ENCODE measurements at regions not wholly inside any gene's neighbourhood (a gene's known extent, or its start where the extent isn't known, plus 50 kb on each side); places are given as distances from the start of the nearest gene placed in this dataset.

GRCh38 chrY:8081151-8081550, 1169.6 kb upstream of the AMELY start:
- Histone ChIP-seq H3K36me3 (no peaks in the 10 kb centered on the region), H3K9me3 (peaks cover 0 to 7% (median 0%) of the 10 kb centered on the region in 8 donors), H3K27ac (no peak overlapping the region), H3K4me3 (no peak overlapping the region), H3K4me1 (no peaks in the 10 kb centered on the region), H3K27me3 (replicated peaks in 1 of 7) (no peaks in the 10 kb centered on the region)
- intact Hi-C loops (cut with DNase I; ENCODE audit: low total_unique reads): no loop called here
- TF ChIP-seq POLR2AphosphoS5 (IDR thresholded peaks at IDR 0.05): no peak
- no peak for DNase-seq

GRCh38 chrY:8065220-8065619, 1153.7 kb upstream of the AMELY start:
- WGBS, 5 donors: 62 to 83% (median 66%) methylated on average over 2 of the region's 2 CpGs; no CpG with 5 or more reads in 2 of the 5 donors
- TF ChIP-seq CTCF (IDR thresholded peaks at IDR 0.05 in 8 of 11, conservative IDR thresholded peaks at IDR 0.05 in 3 of 11) (no peak), POLR2AphosphoS5 (IDR thresholded peaks at IDR 0.05) (no peak), POLR2A (IDR thresholded peaks at IDR 0.05) (no peak)
- H3K4me3 ChIP-seq: no peak overlapping the region
- H3K9me3 ChIP-seq: no peaks in the 10 kb centered on the region
- H3K27ac ChIP-seq: no peak overlapping the region
- no peaks in the 10 kb centered on the region for H3K36me3 ChIP-seq
- intact Hi-C loops (cut with DNase I; ENCODE audit: low total_unique reads): no loop called here
- no peaks in the 10 kb centered on the region for H3K27me3 ChIP-seq (replicated peaks in 1 of 7)
- H3K4me1 ChIP-seq: no peaks in the 10 kb centered on the region
- DNase-seq: no peak

GRCh38 chrY:8064500-8064899, 1152.9 kb upstream of the AMELY start:
- Histone ChIP-seq H3K4me1 (no peaks in the 10 kb centered on the region), H3K4me3 (no peak overlapping the region), H3K36me3 (no peaks in the 10 kb centered on the region), H3K9me3 (no peaks in the 10 kb centered on the region), H3K27ac (no peak overlapping the region), H3K27me3 (replicated peaks in 1 of 7) (no peaks in the 10 kb centered on the region)
- TF ChIP-seq POLR2A (IDR thresholded peaks at IDR 0.05) (no peak), POLR2AphosphoS5 (IDR thresholded peaks at IDR 0.05) (no peak), CTCF (IDR thresholded peaks at IDR 0.05 in 8 of 11, conservative IDR thresholded peaks at IDR 0.05 in 3 of 11) (no peak)
- 80 to 92% (median 82%) methylated on average over 4 of the region's 4 CpGs; no CpG with 5 or more reads in 2 of the 5 donors for WGBS, 5 donors
- intact Hi-C loops (cut with DNase I; ENCODE audit: low total_unique reads): no loop called here
- DNase-seq: no peak

GRCh38 chrY:8063973-8064372, 1152.4 kb upstream of the AMELY start:
- intact Hi-C loops (cut with DNase I; ENCODE audit: low total_unique reads): no loop called here
- no peak overlapping the region for H3K27ac ChIP-seq
- no peaks in the 10 kb centered on the region for H3K9me3 ChIP-seq
- H3K36me3 ChIP-seq: no peaks in the 10 kb centered on the region
- no peak for DNase-seq
- H3K27me3 ChIP-seq (replicated peaks in 1 of 7): no peaks in the 10 kb centered on the region
- TF ChIP-seq POLR2AphosphoS5 (IDR thresholded peaks at IDR 0.05) (no peak), CTCF (IDR thresholded peaks at IDR 0.05 in 8 of 11, conservative IDR thresholded peaks at IDR 0.05 in 3 of 11) (no peak), POLR2A (IDR thresholded peaks at IDR 0.05) (no peak)
- H3K4me3 ChIP-seq: no peak overlapping the region
- H3K4me1 ChIP-seq: no peaks in the 10 kb centered on the region
- 79 to 91% (median 91%) methylated on average over 2 of the region's 2 CpGs; no CpG with 5 or more reads in 2 of the 5 donors for WGBS, 5 donors

GRCh38 chrY:8058613-8059012, 1147.1 kb upstream of the AMELY start:
- Histone ChIP-seq H3K4me1 (no peaks in the 10 kb centered on the region), H3K27ac (no peak overlapping the region), H3K4me3 (no peak overlapping the region), H3K36me3 (no peaks in the 10 kb centered on the region), H3K27me3 (replicated peaks in 1 of 7) (no peaks in the 10 kb centered on the region), H3K9me3 (no peaks in the 10 kb centered on the region)
- intact Hi-C loops (cut with DNase I; ENCODE audit: low total_unique reads): no loop called here
- 90 to 100% (median 94%) methylated on average over 2 of the region's 2 CpGs; no CpG with 5 or more reads in 2 of the 5 donors for WGBS, 5 donors
- no peak for TF ChIP-seq POLR2AphosphoS5 (IDR thresholded peaks at IDR 0.05)
- TF ChIP-seq POLR2A (IDR thresholded peaks at IDR 0.05): no peak
- no peak for TF ChIP-seq CTCF (IDR thresholded peaks at IDR 0.05 in 8 of 11, conservative IDR thresholded peaks at IDR 0.05 in 3 of 11)
- no peak for DNase-seq
